ENCODE measurements at regions not wholly inside any gene's neighbourhood (a gene's known extent, or its start where the extent isn't known, plus 50 kb on each side); places are given as distances from the start of the nearest gene placed in this dataset.

DNA sequence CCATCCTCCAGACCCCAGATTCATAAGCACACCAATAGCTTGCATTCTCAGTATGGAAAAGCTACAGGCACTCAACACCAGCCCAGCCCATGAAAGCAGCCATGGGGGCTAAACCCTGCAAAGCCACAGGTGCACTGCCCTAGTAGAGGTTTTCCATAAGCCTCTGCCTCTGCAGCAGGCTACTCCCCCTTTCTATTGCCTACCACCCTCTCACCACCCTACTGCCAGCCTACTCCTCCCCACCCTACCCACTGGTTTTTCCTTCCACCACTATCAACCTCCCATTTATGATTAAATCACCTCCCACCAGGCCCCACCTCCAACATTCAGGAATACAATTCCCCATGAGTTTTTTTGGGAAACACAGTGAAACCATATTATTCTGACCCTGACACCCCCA lies 96.4 kb upstream of the TEKT4 start:
- Histone ChIP-seq H3K4me3 (ENCODE audit: insufficient read depth, low read depth, low read length) (no peak overlapping the region), H4K8ac (ENCODE audit: low read depth in 2 of 2, low read length in 2 of 2) (no peak overlapping the region), H2AK9ac (replicated peaks; ENCODE audit: low read depth, low read length, poor library complexity) (no peak overlapping the region), H3K79me1 (ENCODE audit: low read depth in 1 of 2, low read length in 2 of 2) (no peaks in the 10 kb centered on the region), H3K14ac (replicated peaks; ENCODE audit: low read depth, low read length) (no peak overlapping the region), H3K4me2 (ENCODE audit: low read depth, low read length) (no peak overlapping the region), H4K91ac (ENCODE audit: insufficient read depth, low read depth, low read length) (no peak overlapping the region), H2BK5ac (ENCODE audit: low read depth, low read length, poor library complexity, severe bottlenecking) (no peak overlapping the region), H3K18ac (ENCODE audit: low read depth, low read length) (no peak overlapping the region), H3K27ac (ENCODE audit: insufficient read depth, low read length) (no peak overlapping the region), H2BK15ac (ENCODE audit: low read depth, low read length) (no peak overlapping the region), H2AFZ (replicated peaks; ENCODE audit: low read length, poor library complexity) (no peak overlapping the region), H3K9ac (ENCODE audit: low read depth, low read length) (no peak overlapping the region), H3K4ac (ENCODE audit: low read depth, low read length) (no peak overlapping the region), H3K4me1 (ENCODE audit: control insufficient read depth, insufficient read depth, low read length) (no peaks in the 10 kb centered on the region), H3K56ac (ENCODE audit: extremely low read depth, insufficient read depth, low read length) (no peak overlapping the region), H4K20me1 (ENCODE audit: insufficient read depth, low read length) (no peaks in the 10 kb centered on the region), H3K36me3 (ENCODE audit: control insufficient read depth, insufficient read depth, low read length) (no peaks in the 10 kb centered on the region), H3K23ac (ENCODE audit: low read depth, low read length) (no peak overlapping the region), H2BK120ac (ENCODE audit: low read depth, low read length) (no peak overlapping the region), H2AK5ac (ENCODE audit: low read depth, low read length) (no peak overlapping the region), H4K5ac (ENCODE audit: low read depth, low read length) (no peak overlapping the region), H3K9me3 (ENCODE audit: control insufficient read depth, insufficient read depth, low read length) (no peaks in the 10 kb centered on the region), H3K9me1 (ENCODE audit: insufficient read depth, low read length) (no peaks in the 10 kb centered on the region), H3K27me3 (ENCODE audit: control insufficient read depth, insufficient read depth, low read length) (no peaks in the 10 kb centered on the region), H2BK20ac (ENCODE audit: low read depth, low read length) (no peak overlapping the region)
- DNase-seq (no peak), ATAC-seq (ENCODE audit: low read depth) (no peak)
- TF ChIP-seq CHD1 (IDR thresholded peaks at IDR 0.05; ENCODE audit: low read depth, low read length) (no peak), MAZ (IDR thresholded peaks at IDR 0.05; ENCODE audit: borderline replicate concordance, low read depth, low read length) (no peak), RCOR1 (IDR thresholded peaks at IDR 0.05; ENCODE audit: insufficient replicate concordance, low read length) (no peak), SMC3 (IDR thresholded peaks at IDR 0.05; ENCODE audit: low read depth, low read length) (no peak), NFE2L2 (IDR thresholded peaks at IDR 0.05; ENCODE audit: low read depth, low read length) (no peak), RFX5 (IDR thresholded peaks at IDR 0.05; ENCODE audit: low read depth, low read length) (no peak)
- TF ChIP-seq, protein P1, sequence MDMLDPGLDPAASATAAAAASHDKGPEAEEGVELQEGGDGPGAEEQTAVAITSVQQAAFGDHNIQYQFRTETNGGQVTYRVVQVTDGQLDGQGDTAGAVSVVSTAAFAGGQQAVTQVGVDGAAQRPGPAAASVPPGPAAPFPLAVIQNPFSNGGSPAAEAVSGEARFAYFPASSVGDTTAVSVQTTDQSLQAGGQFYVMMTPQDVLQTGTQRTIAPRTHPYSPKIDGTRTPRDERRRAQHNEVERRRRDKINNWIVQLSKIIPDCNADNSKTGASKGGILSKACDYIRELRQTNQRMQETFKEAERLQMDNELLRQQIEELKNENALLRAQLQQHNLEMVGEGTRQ (IDR thresholded peaks at IDR 0.05; ENCODE audit: low read depth, low read length) = no peak
- in situ Hi-C loops (cut with MboI; ENCODE audit: low sequenced_read_pairs) (no loop called here), dilution Hi-C loops (cut with HindIII; ENCODE audit: low sequenced_read_pairs, unreplicated experiment) (no loop called here), intact Hi-C loops (cut with micrococcal nuclease) (no loop called here)
- BruUV-seq (replicated peaks) = no TSS peak
- POLR2A ChIA-PET (ENCODE audit: unreplicated experiment) = no interaction called here
- CTCF ChIA-PET = no interaction called here
